ENCODE measurements at regions not wholly inside any gene's neighbourhood (a gene's known extent, or its start where the extent isn't known, plus 50 kb on each side); places are given as distances from the start of the nearest gene placed in this dataset.

- no peak for TF ChIP-seq SRF (IDR thresholded peaks at IDR 0.05; ENCODE audit: low read depth, low read length)
- TF ChIP-seq RAD21 (IDR thresholded peaks at IDR 0.05 in 1 of 2, conservative IDR thresholded peaks at IDR 0.05 in 1 of 2; ENCODE audit: low read depth in 2 of 2, low read length in 2 of 2) = no peak
- TF ChIP-seq CTCF (IDR thresholded peaks at IDR 0.05; ENCODE audit: control extremely low read depth in 1 of 3, insufficient read depth in 1 of 3, low read depth in 1 of 3, low read length in 3 of 3) = no peak
- no peak for TF ChIP-seq YY1 (IDR thresholded peaks at IDR 0.05; ENCODE audit: low read depth, low read length)
- no peak for TF ChIP-seq POLR2A (IDR thresholded peaks at IDR 0.05; ENCODE audit: control extremely low read depth in 1 of 2, low read depth in 2 of 2, low read length in 2 of 2)
- no peak for TF ChIP-seq JUND (IDR thresholded peaks at IDR 0.05; ENCODE audit: low read length)
- no peak for TF ChIP-seq TAF1 (IDR thresholded peaks at IDR 0.05; ENCODE audit: low read depth, low read length)
- no peak for TF ChIP-seq PHF8 (conservative IDR thresholded peaks at IDR 0.05; ENCODE audit: low read depth, low read length)
- TF ChIP-seq TCF12 (IDR thresholded peaks at IDR 0.05; ENCODE audit: low read depth, low read length) = no peak
- TF ChIP-seq CEBPB (IDR thresholded peaks at IDR 0.05; ENCODE audit: low read depth, low read length) = no peak
- TF ChIP-seq RFX5 (IDR thresholded peaks at IDR 0.05; ENCODE audit: borderline replicate concordance, low read depth, low read length) = no peak
- TF ChIP-seq, protein P1, sequence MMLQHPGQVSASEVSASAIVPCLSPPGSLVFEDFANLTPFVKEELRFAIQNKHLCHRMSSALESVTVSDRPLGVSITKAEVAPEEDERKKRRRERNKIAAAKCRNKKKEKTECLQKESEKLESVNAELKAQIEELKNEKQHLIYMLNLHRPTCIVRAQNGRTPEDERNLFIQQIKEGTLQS (IDR thresholded peaks at IDR 0.05; ENCODE audit: insufficient read depth, low read depth, low read length) = no peak
- TF ChIP-seq MAX (IDR thresholded peaks at IDR 0.05) = no peak
- no peak for TF ChIP-seq TEAD4 (IDR thresholded peaks at IDR 0.05; ENCODE audit: low read depth, low read length)
Observed at GRCh38 chr9:80538976-80539375, 967.2 kb downstream of the TLE4 start.
